Muscle of arm (tissue), 1 donor: ENCODE measurements at regions not wholly inside any gene's neighbourhood (a gene's known extent, or its start where the extent isn't known, plus 50 kb on each side); places are given as distances from the start of the nearest gene placed in this dataset.

Source experiments
- DNase-seq: peaks from one replicate; pipeline ENCODE4 v3.0.0-alpha.2; 2013

- DNase-seq, result no peak
Observed at GRCh38 chr12:114742363-114742762, 58.4 kb upstream of the TBX3 start.

GRCh38 chr12:114741940-114742339, 58.0 kb upstream of the TBX3 start:
- DNase-seq, result no peak

GRCh38 chr12:114740448-114740847, 56.5 kb upstream of the TBX3 start:
- no peak for DNase-seq

GRCh38 chr12:114738460-114739184, 54.6 kb upstream of the TBX3 start:
- no peak for DNase-seq

- no peak for DNase-seq
Observed at GRCh38 chr12:114735680-114736374, 51.9 kb upstream of the TBX3 start.

GRCh38 chr12:114735011-114735410, 51.0 kb upstream of the TBX3 start:
- DNase-seq, result no peak

- no peak for DNase-seq
Observed at GRCh38 chr12:114733919-114734318, 49.9 kb upstream of the TBX3 start.
